ENCODE measurements at regions not wholly inside any gene's neighbourhood (a gene's known extent, or its start where the extent isn't known, plus 50 kb on each side); places are given as distances from the start of the nearest gene placed in this dataset.

DNA sequence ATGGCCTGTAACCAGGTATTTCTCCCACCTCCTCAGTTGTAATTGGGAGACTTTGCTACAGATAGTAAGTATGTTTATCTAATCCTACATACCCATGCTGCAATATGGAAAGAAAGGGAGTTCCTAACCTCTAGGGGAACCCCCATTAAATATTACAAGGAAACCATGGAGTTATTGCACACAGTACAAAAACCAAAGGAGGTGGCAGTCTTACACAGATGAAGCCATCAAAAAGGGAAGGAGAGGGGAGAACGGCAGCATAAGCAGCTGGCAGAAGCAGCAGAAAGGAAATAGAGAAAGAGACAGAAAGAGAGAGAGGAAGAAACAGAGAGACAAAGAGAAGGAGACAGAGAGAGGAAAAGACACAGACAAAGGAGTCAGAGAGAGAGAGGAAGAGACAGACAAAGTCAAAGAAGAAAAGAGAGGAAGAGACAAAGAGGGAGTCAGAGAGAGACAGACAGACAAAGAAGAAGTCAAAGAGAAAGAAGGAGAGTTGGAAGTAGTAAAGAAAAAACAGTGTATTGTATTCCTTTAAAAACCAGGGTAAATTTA lies 142.9 kb downstream of the FASLG start:
- H3K4me3 Mint-ChIP-seq = no peak overlapping the region
- H3K27ac Mint-ChIP-seq = no peak overlapping the region
- DNase-seq (no peak), ATAC-seq (no peak)
- POLR2A ChIA-PET = no interaction called here
- TF ChIP-seq CTCF (IDR thresholded peaks at IDR 0.05) = no peak
- CTCF ChIA-PET = no interaction called here
- H3K27me3 Mint-ChIP-seq = no peaks in the 10 kb centered on the region
- H3K9me3 Mint-ChIP-seq = peaks cover 10% of the 10 kb centered on the region
- no peaks in the 10 kb centered on the region for H3K4me1 Mint-ChIP-seq (ENCODE audit: low read depth)
- intact Hi-C loops (cut with micrococcal nuclease) = no loop called here
- no peaks in the 10 kb centered on the region for H3K36me3 Mint-ChIP-seq (ENCODE audit: low read depth)

GRCh38 chr1:172809750-172810149 lies 150.8 kb downstream of the FASLG start:
- no peaks in the 10 kb centered on the region for H3K27me3 Mint-ChIP-seq
- H3K4me3 Mint-ChIP-seq = no peak overlapping the region
- intact Hi-C loops (cut with micrococcal nuclease) = loop anchor here (10.0 kb wide), 1 partner anchor 605 kb away; no protein-coding TSS in a partner anchor
- peaks cover 8% of the 10 kb centered on the region for H3K9me3 Mint-ChIP-seq
- no peak overlapping the region for H3K27ac Mint-ChIP-seq
- DNase-seq (no peak), ATAC-seq (no peak)
- TF ChIP-seq CTCF (IDR thresholded peaks at IDR 0.05) = no peak
- H3K4me1 Mint-ChIP-seq (ENCODE audit: low read depth) = peaks cover 5% of the 10 kb centered on the region
- H3K36me3 Mint-ChIP-seq (ENCODE audit: low read depth) = peaks cover 3% of the 10 kb centered on the region
- ChIA-PET POLR2A (no interaction called here), CTCF (interaction anchor here (0.9 kb wide), 1 partner anchor 65 kb away, joined by 4 read pairs; no protein-coding TSS in a partner anchor)

DNA sequence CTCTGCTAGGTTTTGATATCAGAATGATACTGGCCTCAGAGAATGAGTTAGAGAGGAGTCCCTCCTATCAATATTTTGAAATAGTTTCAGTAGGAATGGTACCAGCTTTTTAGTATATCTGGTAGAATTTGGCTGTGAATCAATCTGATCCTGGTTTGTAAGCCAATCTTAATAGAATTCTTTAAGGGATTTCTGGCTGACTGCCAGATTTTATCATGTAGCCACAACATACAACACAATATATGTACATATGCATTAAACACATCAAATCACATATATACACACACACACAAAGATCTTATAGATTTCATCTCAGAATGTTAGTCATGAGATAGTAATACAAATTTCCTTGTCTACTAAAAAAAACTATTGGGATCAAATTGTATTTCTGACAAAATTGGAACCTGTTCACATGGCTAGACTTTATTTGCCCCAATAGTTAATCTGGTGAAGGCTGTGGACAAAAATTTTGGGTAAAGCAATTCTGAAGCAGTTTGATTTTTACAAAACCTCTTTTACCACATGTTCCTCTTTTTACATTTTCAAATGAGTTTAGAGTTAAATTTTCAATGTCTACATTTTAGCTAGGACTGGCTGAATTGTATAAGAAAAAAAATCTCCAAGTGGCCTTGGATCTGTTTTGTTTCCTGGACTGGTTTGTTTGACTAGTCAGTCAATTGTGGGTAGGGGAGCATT lies 151.7 kb downstream of the FASLG start:
- CTCF ChIA-PET = no interaction called here
- H3K9me3 Mint-ChIP-seq = peaks cover 16% of the 10 kb centered on the region
- peaks cover 5% of the 10 kb centered on the region for H3K4me1 Mint-ChIP-seq (ENCODE audit: low read depth)
- H3K4me3 Mint-ChIP-seq = no peak overlapping the region
- no peaks in the 10 kb centered on the region for H3K27me3 Mint-ChIP-seq
- peaks cover 9% of the 10 kb centered on the region for H3K36me3 Mint-ChIP-seq (ENCODE audit: low read depth)
- DNase-seq = no peak
- intact Hi-C loops (cut with micrococcal nuclease) = loop anchor here (10.0 kb wide), 1 partner anchor 604 kb away; no protein-coding TSS in a partner anchor
- ATAC-seq = no peak
- no peak overlapping the region for H3K27ac Mint-ChIP-seq
- POLR2A ChIA-PET = no interaction called here
- TF ChIP-seq CTCF (IDR thresholded peaks at IDR 0.05) = no peak

GRCh38 chr1:172811694-172812093 lies 152.8 kb downstream of the FASLG start:
- ChIA-PET POLR2A (no interaction called here), CTCF (no interaction called here)
- Mint-ChIP-seq H3K27ac (no peak overlapping the region), H3K27me3 (peaks cover 2% of the 10 kb centered on the region), H3K36me3 (ENCODE audit: low read depth) (peaks cover 9% of the 10 kb centered on the region), H3K4me1 (ENCODE audit: low read depth) (peaks cover 11% of the 10 kb centered on the region), H3K4me3 (no peak overlapping the region), H3K9me3 (peaks cover 16% of the 10 kb centered on the region)
- intact Hi-C loops (cut with micrococcal nuclease) = loop anchor here (10.0 kb wide), 1 partner anchor 603 kb away; no protein-coding TSS in a partner anchor
- no peak for ATAC-seq
- TF ChIP-seq CTCF (IDR thresholded peaks at IDR 0.05) = no peak
- no peak for DNase-seq

DNA sequence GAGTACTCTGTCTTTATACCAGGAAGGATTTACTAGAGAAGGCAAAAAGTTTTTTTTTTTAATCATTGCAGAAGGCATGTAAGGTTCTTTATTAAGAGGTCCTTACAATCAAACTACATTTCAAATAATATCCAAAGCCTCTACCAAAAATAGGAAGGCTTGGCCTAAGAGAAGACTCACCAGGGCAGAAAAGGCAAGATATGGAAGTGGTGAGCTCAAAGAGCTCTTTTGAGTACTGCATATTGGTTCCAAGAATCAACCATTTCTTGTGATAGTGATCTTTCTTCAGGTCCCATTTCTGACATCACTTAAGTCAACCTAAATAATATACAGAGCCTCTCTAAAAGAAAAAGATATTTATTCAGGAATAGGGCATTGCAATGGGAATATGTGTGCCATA lies 153.2 kb downstream of the FASLG start:
- Mint-ChIP-seq H3K36me3 (ENCODE audit: low read depth) (peaks cover 9% of the 10 kb centered on the region), H3K27ac (no peak overlapping the region), H3K4me1 (ENCODE audit: low read depth) (peaks cover 15% of the 10 kb centered on the region), H3K4me3 (no peak overlapping the region), H3K27me3 (peaks cover 6% of the 10 kb centered on the region), H3K9me3 (peaks cover 16% of the 10 kb centered on the region)
- ChIA-PET CTCF (no interaction called here), POLR2A (no interaction called here)
- no peak for TF ChIP-seq CTCF (IDR thresholded peaks at IDR 0.05)
- DNase-seq (no peak), ATAC-seq (no peak)
- intact Hi-C loops (cut with micrococcal nuclease) = loop anchor here (10.0 kb wide), 1 partner anchor 603 kb away; no protein-coding TSS in a partner anchor
